GM12878 (cell line): ENCODE measurements at regions not wholly inside any gene's neighbourhood (a gene's known extent, or its start where the extent isn't known, plus 50 kb on each side); places are given as distances from the start of the nearest gene placed in this dataset.

Source experiments
- ATF3 ChIP-seq: IDR thresholded peaks from 2 replicates; pipeline ENCODE4 v1.6.1; 2011; ENCODE audit warnings: low read depth, mild to moderate bottlenecking, low read length, moderate library complexity, borderline replicate concordance; ENCODE audit errors: extremely low read depth
- CBX3 ChIP-seq: fragments of 200-600 bp; sonication (generic); IDR thresholded peaks from 2 replicates; pipeline ENCODE4 v1.6.1; 2016; ENCODE audit warnings: low read depth, borderline replicate concordance
- CHD2 ChIP-seq: IDR thresholded peaks from 2 replicates; pipeline ENCODE4 v1.6.1; 2011; ENCODE audit warnings: low read depth, low read length, improper control_type of control experiment, borderline replicate concordance
- CTCF ChIP-seq, 3 experiments: IDR thresholded peaks in 2 of 3; conservative IDR thresholded peaks in 1 of 3; 2 replicates each; pipeline ENCODE4 v1.5.1; 2011; ENCODE audit warnings: low read depth in 3 of 3, low read length in 3 of 3, mild to moderate bottlenecking in 3 of 3, control low read depth in 2 of 3, moderate library complexity in 2 of 3, inconsistent platforms in 1 of 3, mixed read lengths in 1 of 3; ENCODE audit not compliant: control insufficient read depth in 2 of 3, insufficient read depth in 1 of 3; ENCODE audit errors: extremely low read depth in 1 of 3
- HDAC2 ChIP-seq: fragments of 200-600 bp; sonication (generic); IDR thresholded peaks from 2 replicates; pipeline ENCODE4 v1.6.1; 2017
- MAX ChIP-seq: IDR thresholded peaks from 2 replicates; pipeline ENCODE4 v1.6.1; 2012; ENCODE audit warnings: low read depth, low read length, improper control_type of control experiment
- NRF1 ChIP-seq: conservative IDR thresholded peaks from 2 replicates; pipeline ENCODE4 v1.6.1; 2011; ENCODE audit warnings: mild to moderate bottlenecking, low read depth, low read length, improper control_type of control experiment
- POLR2AphosphoS5 ChIP-seq: IDR thresholded peaks from 2 replicates; pipeline ENCODE4 v1.6.1; 2011; ENCODE audit warnings: mild to moderate bottlenecking, low read length, inconsistent platforms
- RAD51 ChIP-seq: fragments of 450-650 bp; IDR thresholded peaks from 2 replicates; pipeline ENCODE4 v1.6.1; 2016; ENCODE audit warnings: moderate library complexity, mild to moderate bottlenecking, inconsistent platforms
- YY1 ChIP-seq: IDR thresholded peaks from 2 replicates; pipeline ENCODE4 v1.6.1; 2011; ENCODE audit warnings: low read depth, mild to moderate bottlenecking, low read length
- ZNF687 ChIP-seq: fragments of 450-650 bp; IDR thresholded peaks from 2 replicates; pipeline ENCODE4 v1.6.1; 2017; ENCODE audit warnings: mild to moderate bottlenecking, moderate library complexity

- no peak for TF ChIP-seq HDAC2
- TF ChIP-seq YY1 = no peak
- TF ChIP-seq CTCF (IDR thresholded peaks at IDR 0.05 in 2 of 3, conservative IDR thresholded peaks at IDR 0.05 in 1 of 3; ENCODE audit: control insufficient read depth in 2 of 3, extremely low read depth in 1 of 3, insufficient read depth in 1 of 3, low read depth in 3 of 3, low read length in 3 of 3) = no peak
- TF ChIP-seq CBX3 = no peak
- no peak for TF ChIP-seq MAX
- TF ChIP-seq NRF1 = no peak
- TF ChIP-seq ATF3 = no peak
- TF ChIP-seq ZNF687 = no peak
- no peak for TF ChIP-seq CHD2
- no peak for TF ChIP-seq POLR2AphosphoS5
- no peak for TF ChIP-seq RAD51
Observed at GRCh38 chr2:8080063-8080462, 601.8 kb upstream of the ID2 start.
